Activated CD8-positive, alpha-beta memory T cell treated with anti-CD3 and anti-CD28 coated beads for 48 hours (primary cell): ENCODE measurements at regions not wholly inside any gene's neighbourhood (a gene's known extent, or its start where the extent isn't known, plus 50 kb on each side); places are given as distances from the start of the nearest gene placed in this dataset.
"Not testable (repeated sequence)": the region's sequence is repeated elsewhere in the genome, so short reads cannot be mapped to it uniquely, and the experiment has no call there.

Source experiments
- DNase-seq, 3 experiments: peaks; one replicate each; pipeline ENCODE4 v3.0.0-alpha.2; 2020; ENCODE audit warnings: low read depth in 2 of 3, low spot score in 2 of 3

DNA sequence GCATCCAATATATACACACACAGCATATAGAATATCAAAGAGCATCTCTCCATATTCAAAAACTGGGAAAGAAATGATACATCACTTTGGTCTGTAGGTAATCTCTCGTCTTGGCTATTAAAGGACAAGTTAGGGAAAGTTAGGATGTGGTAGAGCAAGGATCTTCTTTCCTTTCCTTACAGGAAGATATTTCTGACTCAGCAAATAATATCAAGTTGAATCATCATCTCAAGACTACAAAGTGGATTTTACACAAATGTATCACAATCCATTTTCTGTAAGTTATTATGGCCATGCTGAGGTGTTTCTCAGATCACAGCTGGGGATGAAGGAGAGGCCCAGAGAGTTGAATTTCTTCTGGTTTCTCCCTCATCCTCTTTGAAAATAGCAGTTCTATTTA is 651.7 kb upstream of the CCNG1 start:
- no peak for DNase-seq

- no peak for DNase-seq
Measured at GRCh38 chr5:162786234-162786633, 651.2 kb upstream of the CCNG1 start.

- DNase-seq, result no peak
Measured at GRCh38 chr5:162796507-162796906, 640.9 kb upstream of the CCNG1 start.

- no peak for DNase-seq
Measured at GRCh38 chr5:162800301-162800700, 637.1 kb upstream of the CCNG1 start.

GRCh38 chr5:162801235-162801634 is 636.2 kb upstream of the CCNG1 start:
- DNase-seq, result no peak

GRCh38 chr5:162806195-162806594 is 631.2 kb upstream of the CCNG1 start:
- DNase-seq, result no peak

- DNase-seq, result no peak
Measured at GRCh38 chr5:162811071-162811470, 626.3 kb upstream of the CCNG1 start.

GRCh38 chr5:162816816-162817215 is 620.6 kb upstream of the CCNG1 start:
- no peak for DNase-seq

GRCh38 chr5:162817364-162817763 is 620.0 kb upstream of the CCNG1 start:
- no peak for DNase-seq

DNA sequence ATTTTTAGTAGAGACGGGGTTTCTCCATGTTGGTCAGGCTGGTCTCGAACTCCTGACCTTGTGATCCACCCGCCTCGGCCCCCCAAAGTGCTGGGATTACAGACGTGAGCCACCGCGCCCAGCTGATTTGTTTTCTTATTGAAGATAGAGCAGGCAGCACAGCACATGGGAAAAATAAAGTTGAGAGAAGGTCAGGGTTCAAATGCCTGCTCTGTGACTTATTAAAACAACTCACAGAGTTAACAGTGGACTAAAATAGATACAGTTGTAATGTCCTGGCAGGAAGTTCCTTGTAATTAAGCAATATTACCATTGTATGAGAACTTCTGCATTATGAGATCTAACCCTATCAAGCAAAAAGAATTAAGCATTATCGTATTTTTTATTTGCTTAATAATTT is 615.7 kb upstream of the CCNG1 start:
- DNase-seq, result not testable (repeated sequence)

DNA sequence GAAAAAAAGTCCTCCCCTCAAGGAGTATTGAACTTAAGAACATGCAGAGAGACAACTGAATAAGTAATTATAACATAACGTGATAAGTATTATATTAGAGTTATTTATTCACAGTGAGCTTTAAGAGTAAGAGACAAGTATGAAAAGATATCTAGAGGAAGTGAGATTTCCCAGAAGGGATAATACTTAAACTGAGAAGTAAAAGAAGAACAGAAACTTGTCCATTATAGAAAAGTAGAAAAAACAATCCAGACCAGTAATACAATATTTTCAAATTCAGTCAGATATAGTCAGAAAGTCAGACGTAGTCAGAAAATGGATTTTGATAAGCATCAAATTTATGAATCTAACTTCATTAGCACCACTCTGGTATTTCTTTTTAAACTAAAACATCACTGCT is 613.0 kb upstream of the CCNG1 start:
- no peak for DNase-seq

DNA sequence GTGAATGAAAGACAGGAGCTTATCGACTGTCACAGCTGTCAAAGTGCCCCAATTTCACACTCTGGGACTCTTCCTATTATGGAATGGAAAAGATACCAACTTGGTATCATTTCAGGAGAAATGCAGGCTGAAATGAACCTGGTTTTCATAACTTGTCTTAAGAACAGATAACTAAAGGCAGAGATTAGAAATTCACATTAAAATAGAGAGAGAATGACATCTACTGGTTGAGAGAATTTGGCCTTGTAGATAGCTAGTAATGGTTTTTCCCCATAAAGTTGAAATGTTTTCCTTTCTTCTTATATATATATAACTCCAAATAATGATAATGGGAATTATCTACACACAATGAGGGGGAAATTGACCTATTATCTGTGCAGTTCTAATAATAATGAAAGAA is 600.2 kb upstream of the CCNG1 start:
- no peak for DNase-seq

GRCh38 chr5:162842727-162843126 is 594.7 kb upstream of the CCNG1 start:
- DNase-seq, result no peak

DNA sequence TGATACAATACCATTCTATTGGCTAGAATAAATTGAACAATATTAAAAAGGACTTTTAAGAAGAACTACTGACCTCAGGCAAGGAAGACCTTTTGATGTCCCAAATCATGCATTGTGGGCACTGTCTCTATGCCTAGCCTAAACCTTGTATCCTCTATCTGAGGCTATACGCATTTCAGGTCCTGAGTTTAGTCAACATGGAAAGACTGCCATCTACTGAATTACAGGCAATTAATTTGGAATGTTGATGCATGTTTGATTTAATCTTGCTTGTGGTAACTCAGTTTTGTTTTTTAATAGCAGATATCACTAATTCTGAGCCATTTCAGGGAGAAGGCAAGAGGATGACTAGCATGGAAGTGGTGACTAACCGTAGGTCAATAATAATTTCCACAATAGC is 585.3 kb upstream of the CCNG1 start:
- DNase-seq, result no peak

DNA sequence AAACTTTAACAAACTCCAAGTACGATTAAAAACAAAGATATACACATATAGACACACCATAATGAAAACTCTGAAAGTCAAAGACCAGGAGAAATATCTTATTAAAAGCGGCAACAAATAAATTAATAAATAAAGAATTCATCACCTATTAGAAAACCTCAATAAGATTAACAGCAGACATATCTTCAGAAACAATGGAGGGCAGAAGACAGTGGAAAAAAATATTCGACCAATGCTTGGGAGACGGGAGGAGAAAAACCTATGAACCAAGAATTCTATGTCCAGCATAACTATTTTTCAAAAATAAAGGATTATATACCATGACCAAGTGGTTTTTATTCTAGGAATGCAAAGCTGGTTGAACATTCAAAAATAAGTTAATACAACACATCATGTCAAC is 578.6 kb upstream of the CCNG1 start:
- DNase-seq, result no peak

GRCh38 chr5:162870966-162871365 is 566.4 kb upstream of the CCNG1 start:
- DNase-seq, result no peak

- no peak for DNase-seq
Measured at GRCh38 chr5:162882629-162883028, 554.8 kb upstream of the CCNG1 start.

DNA sequence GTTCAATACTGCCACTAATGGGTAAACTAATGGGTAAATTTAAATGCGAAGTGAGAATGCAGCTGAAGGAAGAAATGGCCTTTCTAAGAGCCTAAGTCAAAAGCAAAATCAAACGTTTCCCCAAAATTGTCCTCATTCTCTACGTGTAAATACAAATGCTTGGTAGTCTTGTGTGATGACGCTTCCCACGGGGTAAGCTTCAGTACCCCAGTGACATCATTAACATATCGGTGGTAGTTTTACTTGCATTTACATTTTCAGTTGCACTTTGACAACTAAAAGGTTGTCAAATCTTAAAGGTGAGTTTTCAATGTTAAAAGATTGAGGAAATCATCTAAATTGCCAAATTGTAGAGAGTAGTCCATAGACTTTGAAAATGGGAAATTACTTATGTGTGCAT is 550.7 kb upstream of the CCNG1 start:
- no peak for DNase-seq

DNA sequence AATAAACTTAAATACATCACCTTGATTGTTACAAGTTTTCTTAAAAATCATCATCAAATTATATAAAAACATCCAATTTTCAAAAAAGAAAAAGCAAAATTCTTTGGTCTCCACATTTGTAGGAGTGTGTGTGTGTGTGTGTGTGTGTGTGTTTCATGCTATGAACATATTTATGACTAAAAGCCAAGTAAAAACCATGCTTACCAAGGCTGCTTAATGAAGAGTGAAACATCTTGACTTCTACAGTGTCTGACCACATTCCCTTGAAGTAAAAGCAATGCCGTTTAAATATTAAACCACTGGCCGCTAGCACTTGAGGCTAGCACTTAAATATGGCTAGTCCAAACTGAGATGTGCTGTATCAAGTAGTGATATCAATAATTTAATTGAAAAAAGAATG is 549.1 kb upstream of the CCNG1 start:
- no peak for DNase-seq

DNA sequence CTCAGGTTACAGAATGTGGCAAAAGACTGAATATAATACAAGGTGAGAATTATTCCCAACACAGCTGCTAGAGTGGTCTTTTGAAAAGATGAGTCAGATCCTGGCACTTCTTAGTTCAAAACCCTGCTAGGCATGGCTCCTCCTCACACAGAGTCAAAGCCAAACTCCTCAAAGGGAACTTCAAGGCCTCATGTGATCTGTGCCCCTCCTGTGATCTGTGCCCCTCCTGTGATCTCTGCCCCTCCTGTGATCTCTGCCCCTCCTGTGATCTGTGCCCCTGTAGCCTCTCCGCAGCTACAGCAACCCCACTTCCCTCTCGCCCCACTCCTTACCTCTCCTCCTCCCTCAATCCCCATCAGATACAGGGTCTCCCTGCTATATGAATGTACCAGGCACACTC is 525.5 kb upstream of the CCNG1 start:
- DNase-seq, result no peak

DNA sequence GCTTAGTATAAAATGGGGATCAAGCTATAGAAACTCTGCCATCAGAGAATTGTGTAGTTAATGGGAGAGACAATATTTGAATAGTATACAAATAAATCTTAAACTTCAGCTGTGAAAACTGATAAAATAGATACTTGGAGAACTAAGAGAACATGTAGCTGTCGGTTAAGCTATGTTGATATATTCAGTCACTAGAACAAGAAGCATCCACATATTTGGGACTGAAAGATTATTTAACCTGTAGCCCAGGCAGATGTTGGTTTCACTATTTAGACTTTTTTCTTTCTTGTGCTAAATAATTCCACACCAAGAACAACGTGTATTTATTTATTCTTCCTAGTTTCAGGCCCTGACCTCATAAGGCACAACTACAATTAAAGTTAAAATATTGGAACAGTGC is 521.0 kb upstream of the CCNG1 start:
- no peak for DNase-seq

GRCh38 chr5:162929104-162929503 is 508.3 kb upstream of the CCNG1 start:
- DNase-seq, result no peak

GRCh38 chr5:162931501-162931900 is 505.9 kb upstream of the CCNG1 start:
- DNase-seq, result no peak

DNA sequence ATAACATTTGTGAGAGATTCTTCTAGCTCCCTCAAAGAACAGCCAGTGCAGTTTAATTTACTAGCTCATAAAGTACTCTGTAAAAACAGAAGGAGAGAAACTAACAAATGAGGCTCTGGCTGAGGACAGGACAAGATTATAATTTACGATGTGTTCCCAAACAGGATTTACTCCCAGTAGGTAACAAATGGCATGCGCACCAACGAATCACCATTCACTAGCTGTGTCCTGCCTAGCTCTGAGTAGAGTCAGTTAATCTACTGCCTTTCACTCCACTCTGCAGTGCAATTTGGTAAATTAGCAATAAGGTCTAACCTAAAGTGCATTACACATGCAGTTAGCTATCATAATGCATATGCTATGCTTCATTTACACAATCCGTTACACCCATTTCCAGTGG is 497.4 kb upstream of the CCNG1 start:
- DNase-seq, result no peak
